Hematopoietic multipotent progenitor cell treated with erythropoietin and hydrocortisone succinate and interleukin-3 and kit ligand, for 17 days (in vitro differentiated cells): ENCODE measurements at regions not wholly inside any gene's neighbourhood (a gene's known extent, or its start where the extent isn't known, plus 50 kb on each side); places are given as distances from the start of the nearest gene placed in this dataset.
"Not testable (repeated sequence)": the region's sequence is repeated elsewhere in the genome, so short reads cannot be mapped to it uniquely, and the experiment has no call there.

Experiments
- DNase-seq: peaks from one replicate; pipeline ENCODE4 v3.0.0-alpha.2; 2015; ENCODE audit warnings: low spot score

- DNase-seq: no peak
Measured at GRCh38 chr2:7852546-7852945, 829.3 kb upstream of the ID2 start.

- no peak for DNase-seq
Measured at GRCh38 chr2:7857904-7858303, 824.0 kb upstream of the ID2 start.

GRCh38 chr2:7858624-7859023, 823.2 kb upstream of the ID2 start:
- DNase-seq: no peak

DNA sequence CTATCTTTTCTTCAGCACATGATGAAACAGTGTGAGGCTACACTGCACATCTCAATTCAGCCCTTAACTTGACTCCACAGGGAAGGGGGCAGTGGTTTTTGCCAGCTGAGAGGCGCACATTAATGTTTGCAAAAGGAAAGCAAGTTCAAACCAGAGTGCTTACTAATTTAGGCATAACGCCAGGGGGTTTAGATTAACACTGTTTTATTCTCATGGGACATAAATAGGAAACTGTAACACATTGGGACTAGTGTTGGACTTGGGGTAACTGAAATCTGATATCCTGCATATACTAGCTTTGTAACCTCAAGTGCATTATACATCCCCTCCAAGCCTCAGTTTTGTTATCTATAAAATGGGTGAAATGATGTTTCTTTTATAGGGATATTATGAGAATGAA, 821.2 kb upstream of the ID2 start:
- no peak for DNase-seq

GRCh38 chr2:7861910-7862702, 819.8 kb upstream of the ID2 start:
- DNase-seq: no peak

DNA sequence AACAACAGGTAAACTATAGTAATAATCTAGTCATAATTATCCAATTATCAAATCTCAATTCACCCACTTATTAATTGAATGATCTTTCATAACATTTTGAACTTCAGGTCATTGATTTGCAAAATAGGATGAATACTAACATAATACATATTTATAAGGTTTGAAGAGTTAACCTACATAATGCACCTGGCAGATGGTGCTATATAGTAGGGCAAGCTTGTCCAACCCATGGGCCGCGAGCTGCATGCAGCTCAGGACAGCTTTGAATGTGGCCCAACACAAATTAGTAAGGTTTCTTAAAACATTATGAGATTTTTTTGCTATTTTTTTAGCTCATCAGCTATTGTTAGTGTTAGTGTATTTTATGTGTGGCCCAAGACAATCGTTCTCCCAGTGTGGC, 815.8 kb upstream of the ID2 start:
- DNase-seq: no peak

DNA sequence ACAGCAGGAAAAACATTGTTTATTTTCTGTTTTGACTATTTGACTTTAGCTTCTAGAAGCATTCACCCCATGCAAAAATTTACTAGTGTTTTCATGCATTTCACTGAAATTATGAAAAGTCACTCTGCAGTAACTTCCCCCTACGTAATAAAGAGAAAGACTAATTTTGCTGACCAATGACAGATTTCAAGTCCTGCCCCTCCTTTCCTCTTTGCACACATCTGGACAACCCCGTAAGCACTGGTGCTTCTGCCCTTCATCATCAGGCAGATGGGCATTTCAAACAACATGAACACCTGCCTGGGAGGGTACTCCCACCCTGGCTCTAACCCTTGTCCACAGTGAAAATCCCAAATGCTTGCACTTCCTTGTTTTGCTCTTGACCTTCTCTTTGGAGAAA, 815.0 kb upstream of the ID2 start:
- no peak for DNase-seq

GRCh38 chr2:7867867-7868266, 814.0 kb upstream of the ID2 start:
- no peak for DNase-seq

GRCh38 chr2:7868836-7869235, 813.0 kb upstream of the ID2 start:
- no peak for DNase-seq

GRCh38 chr2:7876445-7876844, 805.4 kb upstream of the ID2 start:
- DNase-seq: not testable (repeated sequence)

DNA sequence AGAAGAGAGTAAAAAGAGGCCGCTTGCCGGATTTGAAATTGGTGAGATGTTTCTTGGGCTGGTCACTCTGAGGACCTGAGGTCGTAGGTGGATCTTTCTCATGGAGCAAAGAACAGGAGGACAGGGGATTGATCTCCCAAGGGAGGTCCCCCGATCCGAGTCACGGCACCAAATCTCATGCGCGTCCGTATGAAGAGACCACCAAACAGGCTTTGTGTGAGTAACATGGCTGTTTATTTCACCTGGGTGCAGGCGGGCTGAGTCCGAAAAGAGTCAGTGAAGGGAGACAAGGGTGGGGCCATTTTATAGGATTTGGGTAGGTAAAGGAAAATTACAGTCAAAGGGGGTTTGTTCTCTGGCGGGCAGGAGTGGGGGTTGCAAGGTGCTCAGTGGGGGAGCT, 803.6 kb upstream of the ID2 start:
- DNase-seq: not testable (repeated sequence)

- no peak for DNase-seq
Measured at GRCh38 chr2:7878786-7879482, 802.9 kb upstream of the ID2 start.

DNA sequence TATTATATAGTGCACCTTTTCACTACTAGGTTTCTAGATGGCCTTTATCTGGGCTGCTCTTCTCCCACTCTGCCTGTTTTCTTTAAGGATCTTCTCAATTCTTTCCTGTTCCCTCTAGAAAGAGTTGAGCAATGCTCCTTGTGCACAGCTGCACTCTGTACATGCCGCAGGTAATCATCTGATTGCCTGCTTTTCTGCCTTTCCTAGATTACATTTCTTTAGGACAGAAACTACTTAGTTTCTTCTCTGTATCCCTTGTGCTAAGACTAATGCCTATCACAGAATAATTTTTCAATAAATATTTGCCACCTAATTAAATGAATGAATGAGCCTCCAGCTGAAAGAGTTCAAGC, 802.4 kb upstream of the ID2 start:
- DNase-seq: no peak

DNA sequence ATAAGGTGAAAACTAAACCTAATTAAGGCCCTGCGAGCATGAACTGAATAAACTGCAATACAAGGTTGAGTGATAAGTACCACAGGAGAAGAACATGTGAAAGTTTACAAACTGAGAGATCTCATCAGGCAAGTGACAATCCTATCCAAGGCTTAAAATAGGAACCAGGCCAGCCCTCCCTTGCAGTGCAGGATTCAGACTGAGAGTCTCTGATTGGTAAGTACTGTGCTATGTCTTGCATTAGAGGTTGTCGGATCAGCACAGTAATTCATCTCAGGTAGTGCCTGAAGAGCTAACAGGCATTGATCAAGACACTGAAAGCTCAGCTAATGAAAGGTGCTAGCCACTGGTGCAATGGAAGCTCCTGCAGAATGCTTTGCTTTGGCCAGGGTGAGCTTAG, 801.7 kb upstream of the ID2 start:
- DNase-seq: no peak

- DNase-seq: no peak
Measured at GRCh38 chr2:7880566-7880965, 801.3 kb upstream of the ID2 start.

DNA sequence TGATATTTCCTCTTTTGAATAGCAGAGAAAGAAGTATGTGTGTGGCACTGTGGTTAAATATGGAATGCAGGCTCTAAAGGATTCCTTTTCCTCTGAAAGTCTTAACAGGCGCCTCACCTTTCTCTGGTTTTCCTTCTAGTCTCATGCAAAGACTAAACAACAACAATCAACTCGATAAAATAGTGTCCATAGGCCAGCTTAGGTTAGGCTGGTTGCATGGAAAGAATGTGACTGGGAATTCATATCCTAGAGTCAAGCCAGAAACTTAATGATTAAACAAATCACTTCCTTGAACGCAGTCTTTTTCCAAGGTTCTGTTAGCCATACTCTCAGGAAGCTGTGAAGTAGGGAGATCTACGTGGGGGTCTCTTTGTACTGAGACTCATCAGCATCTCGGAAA, 800.8 kb upstream of the ID2 start:
- no peak for DNase-seq

DNA sequence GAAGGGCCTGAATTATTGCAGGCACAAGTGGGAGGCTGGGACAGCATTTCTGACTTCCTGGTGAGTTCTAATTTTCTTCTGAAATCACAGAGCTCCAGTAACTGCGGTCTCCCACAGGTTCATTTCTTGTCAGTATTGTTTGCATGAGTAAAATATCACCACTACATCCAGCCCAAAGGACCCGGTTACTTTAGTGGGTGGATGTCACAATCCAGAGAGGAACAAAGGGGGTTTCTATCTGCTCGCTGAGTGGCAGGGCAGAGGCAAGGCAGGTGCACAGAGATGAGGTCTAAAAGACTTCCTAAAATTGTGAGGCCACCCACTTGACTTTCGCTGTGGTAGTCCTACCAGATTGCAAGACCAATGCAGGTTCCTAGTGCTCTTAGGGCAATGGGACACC, 800.4 kb upstream of the ID2 start:
- DNase-seq: no peak

GRCh38 chr2:7882296-7882695, 799.6 kb upstream of the ID2 start:
- no peak for DNase-seq

DNA sequence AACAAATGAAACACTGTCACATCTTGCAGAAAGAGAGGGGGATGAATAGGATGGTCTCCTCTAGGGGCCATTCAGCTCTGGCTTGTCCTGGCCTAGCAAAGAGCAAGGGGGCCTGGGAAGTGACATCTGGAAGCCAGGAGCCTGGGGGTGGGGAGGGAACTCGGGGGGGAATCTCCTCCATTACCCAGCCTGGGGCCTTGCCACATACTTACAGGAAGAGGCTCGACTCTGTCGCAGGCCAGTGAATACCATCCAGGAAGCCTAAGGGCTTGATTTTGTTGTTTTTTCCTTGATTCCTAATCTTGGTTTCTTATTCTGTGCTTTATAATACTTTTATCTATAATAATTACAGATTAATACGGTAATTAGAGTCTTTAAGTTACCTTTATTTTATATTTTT, 797.5 kb upstream of the ID2 start:
- DNase-seq: no peak

DNA sequence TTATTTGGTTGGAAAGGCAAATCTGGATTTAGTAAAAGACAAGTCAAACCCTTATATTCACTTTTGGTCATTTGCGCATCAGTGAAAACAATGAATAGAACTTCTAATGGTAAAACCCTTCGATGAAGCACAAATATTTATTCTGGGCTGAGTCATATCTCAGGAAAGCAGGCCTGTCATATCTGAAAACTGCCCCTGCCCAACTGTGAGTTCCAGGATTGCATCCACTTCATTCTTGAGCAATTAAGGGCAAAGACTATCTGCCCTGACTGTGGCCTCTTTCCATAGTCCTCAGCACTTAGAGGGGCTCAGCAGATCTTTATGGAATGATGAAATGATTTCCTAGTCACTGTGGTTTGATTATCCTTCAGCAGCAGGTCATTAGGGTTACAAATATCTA, 795.2 kb upstream of the ID2 start:
- DNase-seq: no peak

GRCh38 chr2:7887441-7887840, 794.4 kb upstream of the ID2 start:
- DNase-seq: no peak

DNA sequence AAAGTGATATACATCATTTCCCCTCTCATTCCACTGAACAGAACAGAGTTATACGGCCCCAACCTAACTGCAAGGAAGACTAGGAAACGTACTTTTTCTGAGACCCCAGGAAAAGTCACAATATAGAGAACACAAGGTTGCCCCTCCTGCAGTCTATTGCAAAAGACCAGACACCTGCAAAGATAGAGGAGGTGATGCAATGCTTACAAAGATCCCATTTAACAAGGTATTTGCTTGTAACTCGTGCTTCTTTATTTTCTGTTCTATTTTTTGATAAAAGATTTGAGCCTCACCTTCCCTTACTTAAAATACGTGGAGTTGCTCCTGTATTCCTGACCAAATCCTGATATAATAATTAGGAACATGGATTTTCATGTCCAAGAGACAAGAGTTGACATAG, 793.0 kb upstream of the ID2 start:
- DNase-seq: no peak

DNA sequence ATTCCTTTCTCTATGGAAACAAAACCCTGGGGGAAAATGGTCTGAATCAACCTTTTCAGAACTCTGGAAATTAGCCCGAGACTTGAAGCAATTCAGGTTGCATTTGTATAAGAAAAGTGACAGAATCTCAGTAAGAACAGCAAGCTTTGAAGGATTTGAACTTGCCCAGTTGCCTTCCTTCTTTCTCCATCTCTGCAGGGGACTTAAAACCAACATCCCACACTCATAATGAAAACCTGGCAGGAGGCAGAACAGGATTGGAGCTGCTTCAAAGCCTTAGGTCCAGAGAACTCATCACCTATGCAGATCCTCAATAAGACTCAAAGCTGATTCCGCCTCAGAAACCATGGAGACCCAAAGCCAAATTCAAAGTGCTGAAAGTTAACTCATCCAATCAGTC, 790.5 kb upstream of the ID2 start:
- no peak for DNase-seq

GRCh38 chr2:7895289-7895688, 786.6 kb upstream of the ID2 start:
- no peak for DNase-seq
